ENCODE measurements at regions not wholly inside any gene's neighbourhood (a gene's known extent, or its start where the extent isn't known, plus 50 kb on each side); places are given as distances from the start of the nearest gene placed in this dataset.
"Not testable (repeated sequence)": the region's sequence is repeated elsewhere in the genome, so short reads cannot be mapped to it uniquely, and the experiment has no call there.

DNA sequence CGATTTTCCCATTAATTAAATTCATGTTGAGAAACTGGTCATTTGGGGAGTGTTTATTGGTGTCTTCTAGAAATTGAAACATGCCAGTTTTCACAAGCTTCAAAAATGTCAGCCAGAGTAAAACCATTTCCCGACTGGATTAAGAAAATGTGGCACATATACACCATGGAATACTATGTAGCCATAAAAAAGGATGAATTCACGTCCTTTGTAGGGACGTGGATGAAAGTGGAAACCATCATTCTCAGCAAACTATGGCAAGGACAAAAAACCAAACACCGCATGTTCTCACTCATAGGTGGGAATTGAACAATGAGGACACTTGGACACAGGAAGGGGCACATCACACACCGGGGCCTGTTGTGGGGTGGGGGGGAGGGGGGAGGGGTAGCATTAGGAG is 162.1 kb upstream of the FGF13 start:
- not testable (repeated sequence) for DNase-seq (ENCODE audit: low read depth)

DNA sequence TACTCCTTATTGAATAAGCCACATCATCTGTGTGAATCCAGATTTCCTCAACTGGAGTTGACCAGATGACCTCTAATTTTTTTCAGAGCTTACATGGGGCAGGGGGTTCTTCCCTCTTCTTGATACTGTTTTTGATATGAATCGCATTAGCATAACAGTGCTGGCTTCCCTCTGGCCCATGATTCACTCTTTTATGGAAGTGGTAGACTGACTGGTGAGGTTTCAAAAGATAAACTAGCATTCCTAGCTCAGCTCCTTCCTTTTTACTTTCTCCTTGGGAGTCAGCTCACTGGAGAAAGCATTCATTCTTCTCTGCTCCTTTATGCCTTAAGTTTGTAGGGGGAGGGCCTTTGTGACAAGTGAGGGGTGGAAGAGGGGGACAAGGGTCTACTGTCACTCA is 161.0 kb upstream of the FGF13 start:
- DNase-seq (ENCODE audit: low read depth), result no peak

DNA sequence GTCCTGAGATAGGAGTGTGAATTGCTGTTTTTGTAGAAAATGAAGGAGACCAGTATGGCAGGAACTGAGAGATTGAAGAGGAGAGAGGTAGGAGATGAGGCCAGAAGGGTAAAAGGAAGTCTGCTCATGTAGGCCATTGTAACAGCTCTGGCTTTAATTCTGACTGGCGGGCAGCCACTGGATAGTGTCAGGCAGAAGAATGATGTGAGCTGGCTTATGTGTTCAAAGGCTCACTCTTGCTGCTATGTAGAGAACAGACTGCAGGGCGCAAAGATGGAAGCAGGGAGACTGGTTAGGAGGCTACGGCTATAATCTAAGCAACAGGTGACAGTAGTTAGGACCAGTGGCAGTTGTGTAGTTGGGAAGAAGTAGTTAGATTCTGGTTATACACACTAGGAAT is 160.2 kb upstream of the FGF13 start:
- no peak for DNase-seq (ENCODE audit: low read depth)

DNA sequence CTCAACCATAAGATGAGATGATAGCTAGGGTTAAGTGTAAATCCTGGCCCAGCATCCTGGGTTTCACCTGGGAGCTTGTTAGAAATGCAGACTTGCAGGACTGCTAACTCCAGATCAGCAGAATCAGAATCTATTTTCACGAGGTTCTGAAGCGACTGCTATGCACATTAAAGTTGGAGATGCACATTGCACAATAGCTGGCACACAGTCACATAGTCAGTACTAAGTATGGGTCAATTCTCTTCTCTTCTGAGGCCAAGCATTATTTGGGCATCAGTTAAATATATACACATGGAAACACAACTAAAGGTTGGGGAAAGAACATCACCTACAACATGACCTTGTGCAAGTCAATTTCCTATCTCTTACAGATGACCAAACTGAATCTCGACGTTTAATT is 155.1 kb upstream of the FGF13 start:
- no peak for DNase-seq (ENCODE audit: low read depth)

DNA sequence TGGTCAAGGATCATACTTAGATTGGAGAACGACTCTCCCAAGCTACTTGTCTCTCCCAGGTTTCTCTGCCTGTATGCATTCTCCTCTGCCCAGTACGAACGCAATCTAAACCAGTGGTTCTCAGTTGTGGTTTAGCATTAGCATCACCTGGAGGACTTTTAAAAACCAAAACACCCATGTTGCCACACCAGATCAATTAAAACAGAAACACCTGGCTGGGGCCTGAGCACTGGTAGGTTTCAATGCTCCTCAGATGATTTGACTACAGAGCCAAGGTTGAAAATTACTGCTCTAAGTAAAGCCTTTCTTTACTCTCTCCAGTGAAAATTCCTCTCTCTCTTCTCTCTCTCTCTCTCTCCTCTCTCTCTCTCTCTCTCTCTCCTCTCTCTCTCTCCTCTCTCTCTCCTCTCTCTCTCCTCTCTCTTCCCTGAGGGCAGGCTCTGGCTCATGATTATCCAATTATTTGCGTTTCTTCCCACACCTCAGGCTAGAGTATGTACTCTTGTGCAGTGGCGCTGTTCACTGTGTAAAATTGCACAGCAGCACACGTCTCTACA is 153.7 kb upstream of the FGF13 start:
- DNase-seq (ENCODE audit: low read depth), result no peak

DNA sequence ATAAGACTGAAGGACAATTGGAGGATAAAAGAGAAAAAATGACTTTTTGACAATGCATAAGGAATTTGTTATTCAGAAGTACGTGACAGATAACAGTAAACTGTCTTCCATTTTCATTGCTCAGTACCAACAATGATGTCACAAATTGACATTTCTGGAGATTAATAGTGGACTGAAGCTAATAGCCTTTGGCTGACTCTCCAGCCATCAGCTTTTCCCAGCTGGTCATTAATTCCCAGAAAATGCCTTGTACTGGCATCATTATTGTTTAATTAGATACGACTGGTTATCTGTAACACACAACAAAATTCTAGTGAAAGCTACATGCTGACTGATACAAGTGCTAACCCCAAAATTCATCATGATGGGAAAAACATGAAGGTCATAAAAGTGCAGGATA is 147.9 kb upstream of the FGF13 start:
- DNase-seq (ENCODE audit: low read depth), result no peak

DNA sequence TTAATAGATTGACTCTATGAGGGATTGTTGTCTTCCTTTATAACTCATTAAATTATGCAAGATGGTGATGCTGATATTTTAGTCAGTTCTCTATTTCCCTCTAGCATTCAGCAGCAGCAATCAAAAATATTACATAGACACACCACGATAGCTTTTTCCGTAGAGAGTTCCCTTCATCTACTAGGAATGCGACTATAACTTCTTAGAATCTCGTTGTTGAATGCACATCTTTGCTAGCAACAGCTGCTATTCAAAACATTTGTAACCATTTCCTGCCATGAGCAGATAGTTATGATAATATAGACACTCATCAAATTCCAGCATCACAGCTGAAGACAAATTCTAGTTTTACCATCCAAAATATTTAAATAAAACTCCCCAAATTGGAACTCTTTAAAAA is 147.4 kb upstream of the FGF13 start:
- DNase-seq (ENCODE audit: low read depth), result no peak

DNA sequence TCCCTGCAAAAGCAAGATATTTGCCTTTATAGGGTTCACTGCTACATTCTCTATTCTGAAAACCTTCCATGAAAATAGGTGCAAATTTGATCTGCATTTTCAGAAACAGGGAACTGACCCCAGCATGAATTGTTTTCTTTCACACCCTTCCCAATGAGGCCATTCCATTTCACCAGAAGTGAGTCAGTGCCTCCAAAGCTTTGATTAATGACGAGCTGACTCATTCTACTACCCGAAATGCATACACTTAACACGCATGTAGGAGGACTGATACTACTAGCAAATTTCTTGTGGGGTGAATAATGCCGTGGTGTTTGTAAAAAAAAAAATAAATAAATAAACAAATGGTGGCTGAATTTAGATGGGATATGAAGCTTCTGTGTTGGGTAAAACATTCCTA is 146.9 kb upstream of the FGF13 start:
- DNase-seq (ENCODE audit: low read depth), result peak; percentile 70

DNA sequence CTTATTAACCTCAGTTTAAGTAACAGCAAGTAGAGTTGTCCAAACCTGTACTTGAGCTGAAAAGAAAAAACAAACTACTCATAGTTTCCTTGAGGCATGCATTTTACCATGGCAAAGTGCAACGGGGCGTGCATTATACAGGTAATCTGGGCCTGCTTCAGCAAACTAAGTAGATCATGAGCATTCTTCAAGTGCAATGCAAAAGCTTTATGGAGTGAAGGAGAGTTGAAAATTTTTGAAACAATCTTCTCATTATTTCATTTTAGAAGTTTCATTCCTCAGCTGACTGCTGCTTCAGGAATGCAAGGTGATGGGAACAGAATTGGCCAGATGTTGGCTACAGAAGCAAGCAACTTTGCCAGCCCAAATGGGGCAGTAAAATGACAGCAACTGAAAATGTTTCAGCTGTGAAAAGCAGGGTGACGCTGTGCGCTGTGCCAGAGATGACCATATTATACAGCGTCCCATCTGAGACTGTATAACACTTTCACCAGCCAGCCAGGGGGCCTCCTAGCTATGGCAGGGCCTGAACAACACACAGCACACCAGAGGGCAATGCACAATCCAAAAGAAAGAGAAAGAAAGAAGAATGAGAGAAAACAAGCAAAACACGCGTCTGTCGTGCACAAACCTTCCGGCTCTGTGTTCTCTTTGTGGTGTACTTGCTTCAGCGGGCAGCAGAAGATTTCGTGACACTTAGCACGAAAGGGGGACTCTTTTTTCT is 145.5 kb upstream of the FGF13 start:
- DNase-seq (ENCODE audit: low read depth), result peak; percentile 20

DNA sequence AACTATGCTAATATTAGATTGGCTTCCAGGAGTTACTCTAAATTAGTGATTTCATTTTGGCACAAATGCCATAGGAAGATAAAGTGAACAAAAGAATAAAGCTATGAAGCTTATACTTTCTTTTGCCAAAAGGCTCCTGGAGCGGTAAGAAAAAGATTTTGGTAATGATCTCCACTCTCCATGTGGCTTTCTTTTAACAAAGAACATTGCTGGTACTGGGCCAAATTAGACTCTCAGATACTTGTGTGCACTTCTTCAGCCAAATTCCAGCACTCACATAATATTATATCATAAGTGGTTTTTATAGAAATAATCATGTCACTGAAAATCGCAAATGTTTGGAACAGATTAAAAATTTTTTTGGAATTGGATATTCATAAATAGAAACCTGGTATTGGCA is 142.4 kb upstream of the FGF13 start:
- DNase-seq (ENCODE audit: low read depth), result no peak

DNA sequence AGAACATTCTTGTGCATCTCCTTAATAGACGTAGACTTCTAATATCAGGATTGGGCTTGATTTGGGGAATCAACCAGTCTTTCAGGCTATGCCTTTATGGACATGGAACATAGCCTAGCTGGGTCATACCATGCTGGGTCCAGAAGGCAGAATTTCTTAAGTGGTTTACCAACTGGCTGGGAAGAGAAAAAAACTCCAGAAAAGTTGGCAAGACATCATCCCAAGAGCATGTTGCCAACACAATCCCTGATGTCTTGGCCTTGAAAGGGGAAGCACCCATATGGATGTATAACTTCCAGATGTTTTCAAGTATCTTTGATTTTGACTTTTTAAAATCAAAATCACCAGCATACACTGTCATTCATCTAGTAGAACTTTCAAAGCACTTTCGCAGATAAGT is 138.0 kb upstream of the FGF13 start:
- DNase-seq (ENCODE audit: low read depth), result no peak

DNA sequence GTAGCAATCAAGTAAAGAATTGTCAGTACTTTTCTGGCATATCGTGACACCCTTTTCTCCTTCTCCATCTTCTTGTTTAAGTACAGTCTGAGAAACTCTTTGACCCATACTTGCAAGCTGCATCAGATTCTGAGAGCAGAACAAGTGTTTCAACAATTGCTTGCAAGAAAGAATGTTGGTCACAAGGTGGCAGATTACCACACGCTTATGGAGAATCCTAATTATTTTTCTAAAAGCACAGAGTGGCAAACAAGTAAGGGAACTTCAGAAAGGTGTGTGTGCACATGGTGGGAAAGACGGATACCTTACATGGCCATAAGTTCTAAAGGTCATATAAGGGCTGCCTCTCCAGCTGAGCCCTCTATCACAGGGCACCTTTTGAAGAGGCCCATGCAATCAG is 136.4 kb upstream of the FGF13 start:
- peak; percentile 20 for DNase-seq (ENCODE audit: low read depth)

DNA sequence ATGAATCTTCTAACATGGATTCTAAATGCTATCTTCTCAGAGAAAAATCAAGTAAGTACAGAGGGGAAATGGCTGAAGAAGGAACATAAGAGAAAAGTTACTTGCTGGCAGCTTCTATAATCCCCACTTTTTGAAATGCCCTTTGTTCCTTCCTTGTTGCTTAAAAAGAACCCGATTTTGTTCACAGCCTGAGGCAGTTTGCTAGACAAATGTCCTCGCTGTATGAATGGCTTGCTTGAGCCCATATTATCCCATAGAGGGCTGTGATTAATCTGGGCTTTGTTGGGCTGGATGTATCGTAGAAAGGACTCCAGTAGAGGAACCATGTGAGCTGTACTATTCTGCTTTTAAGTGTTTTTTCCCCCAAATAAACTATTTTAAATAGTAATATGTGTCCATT is 134.3 kb upstream of the FGF13 start:
- no peak for DNase-seq (ENCODE audit: low read depth)

DNA sequence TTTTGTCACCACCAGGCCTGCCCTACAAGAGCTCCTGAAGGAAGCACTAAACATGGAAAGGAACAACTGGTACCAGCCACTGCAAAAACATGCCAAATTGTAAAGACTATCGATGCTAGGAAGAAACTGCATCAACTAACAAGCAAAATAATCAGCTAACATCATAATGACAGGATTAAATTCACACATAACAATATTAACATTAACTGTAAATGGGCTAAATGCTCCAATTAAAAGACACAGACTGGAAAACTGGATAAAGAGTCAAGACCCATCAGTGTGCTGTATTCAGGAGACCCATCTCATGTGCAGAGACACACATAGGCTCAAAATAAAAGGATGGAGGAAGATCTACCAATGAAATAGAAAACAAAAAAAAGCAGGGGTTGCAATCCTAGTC is 95.9 kb upstream of the FGF13 start:
- DNase-seq (ENCODE audit: low read depth), result not testable (repeated sequence)

DNA sequence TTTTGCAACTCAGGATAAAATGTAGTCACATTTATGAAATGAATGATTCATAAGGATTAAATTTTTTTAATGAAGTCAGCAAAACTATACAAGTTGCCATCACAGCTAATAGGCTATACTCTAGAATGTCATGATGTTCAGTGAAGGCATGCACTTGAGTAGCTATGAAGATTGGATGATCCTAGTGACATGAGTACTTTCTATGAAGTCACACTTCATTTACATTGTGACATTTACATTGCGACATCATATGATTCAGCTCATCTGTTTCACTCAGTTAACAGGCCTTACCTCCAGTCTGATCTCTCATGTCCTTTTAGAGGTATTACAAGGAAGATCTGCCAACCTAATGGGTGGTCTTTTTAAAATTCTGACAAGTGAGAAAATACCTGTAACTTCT is 82.7 kb upstream of the FGF13 start:
- no peak for DNase-seq (ENCODE audit: low read depth)

DNA sequence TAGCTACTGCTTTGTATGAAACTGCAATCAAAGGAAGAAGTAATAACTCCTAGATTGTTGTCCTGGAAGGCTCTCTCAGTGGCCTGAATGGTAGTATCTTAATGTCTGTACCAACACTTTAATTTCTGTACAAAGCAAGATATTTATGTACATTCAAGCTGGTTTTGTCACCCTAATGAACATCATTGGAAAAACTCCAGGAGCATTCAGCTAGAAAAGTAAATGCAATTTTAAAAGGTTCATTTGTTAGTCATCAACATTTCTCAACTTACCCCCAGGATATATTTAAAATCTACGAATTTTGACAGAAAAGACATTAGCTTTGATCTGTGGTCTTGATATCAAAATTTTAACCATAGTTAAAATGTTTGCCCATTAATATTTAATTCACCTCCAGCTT is 80.0 kb upstream of the FGF13 start:
- no peak for DNase-seq (ENCODE audit: low read depth)

DNA sequence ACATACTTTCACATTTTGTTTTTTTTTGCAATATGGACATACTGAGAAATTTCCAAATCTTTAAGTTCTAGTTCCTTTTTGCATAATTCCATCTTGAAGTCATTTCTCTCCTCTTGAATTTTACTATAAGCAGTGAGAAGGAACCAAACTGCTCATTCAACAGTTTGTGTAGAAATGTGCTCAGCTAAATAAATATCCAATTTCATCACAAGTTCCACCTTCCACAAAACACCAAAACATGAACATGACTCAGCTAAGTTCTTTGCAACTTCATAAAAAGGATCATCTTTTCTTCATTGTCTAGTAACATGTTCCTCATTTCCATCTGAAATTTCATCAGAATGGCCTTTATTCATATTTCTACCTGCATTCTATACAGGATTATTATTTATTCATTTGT is 77.3 kb upstream of the FGF13 start:
- DNase-seq (ENCODE audit: low read depth), result no peak

DNA sequence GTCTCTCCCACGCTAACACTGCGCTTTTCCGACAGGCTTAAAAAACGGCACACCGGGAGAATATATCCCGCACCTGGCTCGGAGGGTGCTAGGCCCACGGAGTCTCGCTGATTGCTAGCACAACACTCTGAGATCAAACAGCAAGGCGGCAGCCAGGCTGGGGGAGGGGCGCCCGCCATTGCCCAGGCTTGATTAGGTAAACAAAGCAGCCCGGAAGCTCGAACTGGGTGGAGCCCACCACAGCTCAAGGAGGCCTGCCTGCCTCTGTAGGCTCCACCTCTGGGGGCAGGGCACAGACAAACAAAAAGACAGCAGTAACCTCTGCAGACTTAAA is 67.0 kb upstream of the FGF13 start:
- not testable (repeated sequence) for DNase-seq (ENCODE audit: low read depth)

DNA sequence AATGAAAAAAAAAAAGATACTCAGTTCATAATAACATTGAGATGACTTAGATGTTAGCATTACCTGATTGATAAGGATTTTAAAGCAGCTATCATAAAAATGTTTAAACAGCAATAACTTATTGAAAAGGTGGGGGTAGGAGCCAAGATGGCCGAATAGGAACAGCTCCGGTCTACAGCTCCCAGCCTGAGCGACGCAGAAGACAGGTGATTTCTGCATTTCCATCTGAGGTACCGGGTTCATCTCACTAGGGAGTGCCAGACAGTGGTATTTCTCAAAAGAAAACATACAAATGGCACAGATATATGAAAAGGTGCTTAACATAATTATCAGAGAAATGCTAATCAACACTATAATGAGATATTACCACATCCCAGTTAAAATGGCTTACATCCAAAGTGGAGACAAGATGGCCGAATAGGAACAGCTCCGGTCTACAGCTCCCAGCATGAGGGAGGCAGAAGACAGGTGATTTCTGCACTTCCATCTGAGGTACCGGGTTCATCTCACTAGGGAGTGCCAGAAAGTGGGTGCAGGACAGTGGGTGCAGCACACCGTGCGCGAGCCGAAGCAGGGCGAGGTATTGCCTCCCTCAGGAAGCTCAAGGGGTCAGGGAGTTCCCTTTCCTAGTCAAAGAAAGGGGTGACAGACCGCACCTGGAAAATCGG is 66.5 kb upstream of the FGF13 start:
- DNase-seq (ENCODE audit: low read depth), result not testable (repeated sequence)

DNA sequence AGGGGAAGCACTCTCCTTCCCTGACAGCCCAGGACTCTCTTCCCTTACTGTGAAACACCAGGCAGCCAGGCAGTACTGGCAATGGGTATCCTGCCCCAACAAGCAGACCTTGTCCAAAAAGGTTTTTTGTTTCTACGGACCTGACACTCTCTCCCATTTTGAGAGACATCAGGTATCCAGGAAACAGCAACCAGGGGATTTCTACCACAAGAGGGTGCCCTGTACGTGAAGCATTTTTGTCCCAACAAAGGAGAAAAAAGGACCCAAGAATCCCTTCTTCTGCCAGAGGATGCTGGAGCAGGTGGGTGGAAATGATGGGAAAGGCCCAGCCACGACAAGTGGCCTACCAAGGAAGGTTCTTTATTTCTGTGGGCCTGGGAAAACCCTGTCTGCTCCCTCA is 65.7 kb upstream of the FGF13 start:
- DNase-seq (ENCODE audit: low read depth), result no peak

DNA sequence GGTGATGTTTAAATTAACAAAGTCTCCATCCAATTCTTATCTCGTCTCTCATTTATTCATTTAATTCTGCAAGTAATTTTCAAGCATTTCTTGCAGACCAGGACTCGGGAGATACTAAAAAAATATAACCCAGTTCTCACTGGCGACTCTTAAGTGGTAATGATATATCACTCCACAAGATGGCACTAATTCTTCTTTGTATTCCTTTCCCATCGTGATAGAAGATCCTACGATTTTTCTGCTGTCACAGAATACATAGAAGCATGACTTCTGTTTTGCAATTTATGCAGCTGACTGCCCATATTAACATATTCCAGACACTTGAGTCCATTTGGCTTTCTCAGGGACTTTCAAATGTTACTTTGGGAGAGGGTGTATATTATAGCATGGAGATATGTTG is 64.0 kb upstream of the FGF13 start:
- peak; percentile 57 for DNase-seq (ENCODE audit: low read depth)

DNA sequence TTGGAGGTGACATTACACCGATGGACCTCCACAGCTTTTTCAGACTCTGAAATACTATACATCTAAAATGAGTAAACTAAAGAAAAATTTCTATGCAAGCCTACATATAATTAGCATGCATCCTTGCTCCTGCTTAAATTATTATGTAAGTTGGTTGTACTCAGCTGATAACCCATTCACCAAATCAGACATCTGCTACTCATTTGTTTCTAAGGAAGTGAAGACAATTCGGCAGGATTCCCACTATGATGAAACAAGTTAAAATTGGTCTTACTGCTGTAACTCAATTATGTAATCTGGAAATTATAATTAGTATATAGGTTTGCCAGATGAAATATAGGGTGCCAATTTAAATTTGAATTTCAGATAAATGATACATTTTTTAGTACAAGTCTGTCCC is 59.5 kb upstream of the FGF13 start:
- DNase-seq (ENCODE audit: low read depth), result no peak

DNA sequence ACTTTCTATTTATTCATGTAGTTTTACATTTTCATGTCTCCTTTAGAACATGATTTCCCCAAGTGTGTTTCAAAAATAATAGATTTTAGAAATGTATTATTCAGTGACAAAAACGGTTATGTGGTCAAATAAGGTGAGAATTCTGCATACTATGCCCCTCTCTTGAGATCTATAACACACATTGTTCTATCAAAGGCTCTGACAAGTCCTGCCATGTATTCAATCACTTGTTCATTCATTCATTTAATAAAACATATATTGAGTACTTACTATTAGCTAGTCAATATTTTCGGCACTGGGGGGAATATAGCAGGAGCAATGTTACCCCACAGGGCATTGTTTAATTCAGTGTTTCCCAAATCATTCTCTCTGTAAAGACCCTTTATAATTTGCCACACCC is 58.4 kb upstream of the FGF13 start:
- DNase-seq (ENCODE audit: low read depth), result no peak

Measured in myocyte (in vitro differentiated cells).